ENCODE measurements at regions not wholly inside any gene's neighbourhood (a gene's known extent, or its start where the extent isn't known, plus 50 kb on each side); places are given as distances from the start of the nearest gene placed in this dataset.

DNA sequence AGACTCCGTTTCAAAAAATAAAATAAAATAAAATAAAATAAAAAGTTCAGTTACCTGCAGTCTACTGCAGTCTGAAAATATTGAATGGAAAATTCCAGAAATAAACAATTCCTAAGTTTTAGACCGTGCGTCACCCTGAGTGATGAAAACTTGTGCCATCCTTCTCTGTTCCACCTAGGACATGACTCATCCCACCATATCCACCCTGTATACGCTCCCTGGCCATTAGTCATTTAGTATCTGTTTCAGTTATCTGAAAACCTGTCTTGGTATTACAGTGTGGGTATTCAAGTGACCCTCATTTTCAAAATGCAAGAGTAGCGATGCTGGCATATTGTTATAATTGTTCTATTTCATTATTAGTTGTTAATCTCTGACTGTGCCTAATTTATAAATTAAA is 51.8 kb upstream of the TEX48 start:
- no peak for DNase-seq
- CTCF ChIA-PET: interaction anchor here (2.1 to 15.7 kb wide), 4 partner anchors 16 to 173 kb away, joined by 9 to 213 read pairs (median 118); partner anchors contain the start of gene TEX48
- Mint-ChIP-seq H3K36me3 (peaks cover 35% of the 10 kb centered on the region), H3K4me1 (peaks cover 48% of the 10 kb centered on the region), H3K9me3 (peaks cover 30% of the 10 kb centered on the region), H3K4me3 (no peak overlapping the region), H3K27me3 (no peaks in the 10 kb centered on the region), H3K27ac (no peak overlapping the region)

DNA sequence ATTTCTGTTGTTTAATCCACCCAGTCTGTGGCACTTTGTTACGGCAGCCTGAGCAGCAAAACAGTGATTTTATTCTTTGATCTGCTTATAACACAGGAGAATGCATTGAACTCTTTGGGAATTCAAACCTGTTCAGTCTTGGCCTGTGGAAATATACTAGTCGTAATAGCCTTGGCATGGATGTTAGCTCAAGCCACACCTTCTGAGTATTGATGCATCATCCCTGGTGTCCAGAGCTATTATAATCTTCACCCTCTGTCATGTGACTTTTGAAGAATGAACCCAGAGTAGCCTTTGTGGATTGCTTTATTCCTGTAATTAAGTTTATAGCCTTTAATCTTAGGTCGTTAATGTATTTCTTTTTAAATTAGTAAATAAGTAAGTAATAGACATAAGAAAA is 50.8 kb upstream of the TEX48 start:
- CTCF ChIA-PET: interaction anchor here (0.8 to 15.7 kb wide), 5 partner anchors 10 to 283 kb away, joined by 3 to 213 read pairs (median 5); partner anchors contain the start of gene TEX48
- peaks cover 31% of the 10 kb centered on the region for H3K9me3 Mint-ChIP-seq
- no peak overlapping the region for H3K27ac Mint-ChIP-seq

More for the DNA sequence above, 50.8 kb upstream of the TEX48 start:
- no peak for DNase-seq
- peaks cover 30% of the 10 kb centered on the region for H3K36me3 Mint-ChIP-seq
- H3K4me1 Mint-ChIP-seq: peaks cover 43% of the 10 kb centered on the region
- no peaks in the 10 kb centered on the region for H3K27me3 Mint-ChIP-seq
- no peak overlapping the region for H3K4me3 Mint-ChIP-seq
